AG08396 (cell line): ENCODE measurements at regions not wholly inside any gene's neighbourhood (a gene's known extent, or its start where the extent isn't known, plus 50 kb on each side); places are given as distances from the start of the nearest gene placed in this dataset.
"Not testable (repeated sequence)": the region's sequence is repeated elsewhere in the genome, so short reads cannot be mapped to it uniquely, and the experiment has no call there.

ENCODE experiments used
- DNase-seq: peaks from one replicate; pipeline ENCODE4 v3.0.0; 2012; ENCODE audit warnings: low spot score, mixed read lengths

DNA sequence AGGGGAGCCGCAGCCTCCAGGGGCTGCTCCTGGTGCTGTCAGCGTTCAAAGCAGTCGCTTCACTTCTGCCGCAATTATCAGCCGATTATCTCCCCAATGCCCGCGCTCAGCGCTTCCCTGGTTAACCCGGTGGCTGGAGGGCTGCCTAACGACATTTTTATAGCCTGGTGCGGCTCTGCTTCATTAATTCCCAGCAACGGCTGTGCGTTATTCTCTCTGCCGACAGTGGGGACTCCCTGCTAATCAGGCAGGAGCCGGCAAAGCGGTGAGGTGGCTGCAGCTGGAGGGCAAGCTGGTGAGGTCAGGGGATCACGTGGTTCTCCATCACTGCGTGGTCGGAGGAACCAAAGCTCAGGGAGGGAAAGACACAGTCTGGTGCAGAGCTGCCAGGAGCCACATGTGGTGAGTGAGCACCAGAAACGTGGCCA, 62.9 kb downstream of the GLRX5 start:
- peak; percentile 41 for DNase-seq

DNA sequence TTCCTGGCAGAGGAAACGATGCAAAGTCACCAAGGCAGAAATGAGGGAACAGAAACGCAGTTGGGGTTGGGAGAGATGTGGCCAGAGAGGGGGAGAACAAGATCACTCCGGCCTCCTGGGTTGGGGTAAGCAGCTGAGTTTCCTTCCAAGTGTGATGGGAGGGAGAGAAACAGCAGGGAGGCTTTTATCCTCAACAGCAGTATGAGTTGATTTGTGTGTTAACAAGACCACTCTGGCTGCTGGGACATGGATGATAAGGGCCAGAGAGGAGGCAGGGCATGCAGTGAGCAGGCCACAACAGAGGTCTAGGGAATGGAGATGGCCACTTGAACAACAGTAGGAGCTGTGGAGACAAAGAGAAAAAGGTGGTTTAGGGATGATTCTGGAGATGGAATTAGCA, 66.8 kb downstream of the GLRX5 start:
- no peak for DNase-seq

DNA sequence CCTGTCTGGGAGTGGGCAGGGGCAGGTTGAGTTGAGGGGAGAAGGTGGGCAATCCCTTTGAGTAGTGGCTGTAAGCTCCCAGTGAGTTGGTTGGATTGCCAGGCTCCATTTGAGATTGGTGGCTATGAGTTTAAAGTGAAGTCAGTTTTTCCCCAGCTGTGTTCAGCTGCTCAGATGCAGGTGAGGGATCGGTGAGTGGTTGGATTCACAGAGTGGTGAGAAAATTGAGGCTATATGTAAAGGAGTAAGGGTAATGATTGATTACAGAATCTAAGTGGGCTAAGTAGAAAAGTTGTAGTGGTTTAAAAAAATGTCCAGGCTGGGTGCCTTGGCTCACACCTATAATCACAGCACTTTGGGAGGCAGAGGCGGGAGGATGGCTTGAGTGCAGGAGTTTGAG, 68.6 kb downstream of the GLRX5 start:
- no peak for DNase-seq

DNA sequence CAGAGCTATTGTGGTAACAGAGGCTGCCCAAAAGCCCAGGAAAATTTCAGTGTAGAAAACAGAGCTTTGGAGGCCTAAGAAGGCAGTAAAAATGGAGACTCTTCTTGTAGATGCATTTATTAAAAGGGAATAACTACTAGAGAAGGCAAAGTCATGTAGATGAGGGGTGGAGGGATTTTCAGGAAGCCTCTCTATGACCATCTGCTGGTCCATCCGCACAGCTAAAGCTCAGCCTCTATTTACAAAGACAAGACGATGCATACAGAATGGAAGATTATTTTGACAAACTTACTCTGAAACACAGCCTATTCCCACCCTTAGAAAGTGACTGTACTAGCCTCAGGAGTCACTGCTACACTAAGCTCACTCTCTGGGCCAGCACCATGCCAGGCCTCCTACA, 71.4 kb downstream of the GLRX5 start:
- DNase-seq = no peak

DNA sequence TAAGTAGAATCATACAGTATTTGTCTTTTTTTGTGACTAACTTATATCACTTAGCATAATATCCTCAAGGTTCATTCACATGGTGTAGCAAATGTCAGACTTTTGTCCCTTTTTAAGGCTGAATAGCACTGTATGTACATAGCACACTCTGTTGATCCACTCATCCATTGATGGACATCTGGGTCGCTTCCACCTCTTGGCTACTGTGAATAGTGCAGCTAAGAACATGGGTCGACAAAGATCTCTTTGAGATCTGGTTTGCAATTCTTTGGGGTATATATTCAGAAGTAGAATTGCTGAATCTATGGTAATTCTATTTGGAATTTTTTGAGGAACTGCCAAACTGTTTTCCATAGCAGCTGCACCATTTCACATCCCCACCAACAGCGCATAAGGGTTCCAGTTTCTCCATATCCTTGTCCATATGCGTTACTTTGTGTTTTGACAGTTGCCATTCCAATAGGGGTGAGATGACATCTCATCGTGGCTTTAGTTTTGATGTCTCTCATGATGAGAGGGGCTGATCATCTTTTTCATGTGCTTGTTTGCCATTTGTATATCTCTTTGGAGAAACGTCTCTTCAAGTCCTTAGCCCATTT, 73.9 kb downstream of the GLRX5 start:
- DNase-seq = no peak

DNA sequence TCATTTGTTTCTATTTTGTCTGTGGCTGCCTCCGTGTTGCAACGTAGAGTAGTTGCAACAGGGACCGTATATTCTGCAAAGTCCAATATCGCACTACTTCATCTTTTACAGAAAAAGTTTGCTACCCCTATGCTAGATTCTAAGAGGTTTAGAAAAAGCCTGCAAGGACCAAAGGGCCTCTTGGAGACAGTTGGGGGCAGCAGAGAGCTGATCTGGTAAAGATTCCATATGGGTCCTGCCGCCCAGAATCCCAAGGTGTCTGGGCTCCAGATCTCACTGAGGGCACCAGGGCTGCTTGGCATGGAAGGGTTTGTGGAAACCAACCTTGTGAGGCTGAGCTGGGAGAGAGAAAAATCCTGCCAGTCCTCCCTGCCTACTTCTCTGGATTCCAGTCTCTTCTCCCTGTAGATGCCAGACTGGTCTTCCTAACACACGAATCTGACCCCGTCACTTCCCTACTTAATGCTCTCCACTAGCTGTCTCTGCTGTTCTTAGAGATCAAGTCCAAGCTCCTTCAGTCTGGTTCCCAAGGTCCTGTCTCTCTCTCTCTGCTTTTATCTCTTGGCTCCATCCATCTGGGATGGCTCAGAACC, 74.6 kb downstream of the GLRX5 start:
- peak; percentile 30 for DNase-seq

DNA sequence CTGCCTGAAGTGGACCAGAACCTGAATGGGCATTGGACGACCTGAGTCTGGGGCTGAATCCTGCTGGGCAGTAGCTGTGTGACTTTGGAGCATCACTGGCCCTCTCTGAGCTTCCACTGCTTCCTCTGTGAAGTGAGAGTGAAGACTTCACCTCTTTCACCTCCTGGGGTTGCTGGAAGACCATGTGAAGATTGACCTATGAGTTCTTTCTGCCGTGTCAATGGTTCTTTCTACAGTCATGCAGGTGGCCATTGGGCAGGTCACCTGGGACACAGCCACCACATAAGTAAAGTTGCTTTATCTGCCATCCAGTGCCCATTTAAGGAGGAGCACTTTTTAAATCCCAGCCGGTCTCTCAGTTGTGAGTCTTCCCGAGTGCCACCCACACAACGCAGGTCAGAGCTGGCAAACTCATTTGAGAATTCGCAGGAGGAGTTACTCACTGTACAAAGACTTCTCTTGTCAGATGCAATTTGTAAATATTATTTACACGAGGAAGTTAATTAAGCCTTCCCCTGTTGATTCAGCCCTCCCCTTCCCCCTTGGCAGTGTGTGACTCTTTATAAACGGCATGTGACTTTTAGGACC, 74.8 kb upstream of the TCL1B start:
- no peak for DNase-seq

DNA sequence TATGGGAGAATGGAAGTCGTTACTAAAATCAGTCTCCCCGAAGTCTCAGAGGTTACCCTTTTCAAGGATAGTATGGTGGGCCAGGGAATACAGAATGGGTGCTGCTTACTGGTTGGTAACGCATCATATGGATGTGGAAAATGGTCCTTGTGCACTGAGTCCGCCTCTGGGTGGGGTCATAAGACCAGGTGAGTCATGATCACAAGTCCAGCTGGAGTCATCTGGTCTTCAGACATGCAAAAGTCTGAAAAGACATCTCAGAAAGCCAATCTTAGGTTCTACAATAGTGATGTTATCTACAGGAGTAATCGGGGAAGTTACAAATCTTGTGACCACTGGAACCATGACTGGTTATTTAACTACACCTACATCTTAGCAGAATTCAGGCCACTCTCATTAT, 71.9 kb upstream of the TCL1B start:
- no peak for DNase-seq

DNA sequence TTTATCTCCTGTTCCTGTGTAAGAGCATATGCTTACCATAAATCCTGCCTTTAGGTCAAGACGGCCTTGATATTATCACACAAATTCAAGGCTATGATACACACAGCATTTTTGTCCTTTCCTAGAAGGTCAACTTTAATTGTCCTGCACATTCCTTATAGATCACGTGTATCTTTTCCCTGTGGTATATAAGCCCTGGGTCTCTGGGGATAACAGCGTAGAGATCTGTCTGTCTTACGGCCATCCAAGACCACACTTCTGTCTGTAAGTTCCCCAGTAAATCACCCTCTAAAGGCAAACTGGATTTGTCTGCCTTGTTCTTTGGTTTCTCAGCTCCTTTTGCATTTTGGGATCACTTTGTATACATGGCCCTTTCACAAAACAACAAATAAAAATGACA, 69.5 kb upstream of the TCL1B start:
- DNase-seq = no peak

DNA sequence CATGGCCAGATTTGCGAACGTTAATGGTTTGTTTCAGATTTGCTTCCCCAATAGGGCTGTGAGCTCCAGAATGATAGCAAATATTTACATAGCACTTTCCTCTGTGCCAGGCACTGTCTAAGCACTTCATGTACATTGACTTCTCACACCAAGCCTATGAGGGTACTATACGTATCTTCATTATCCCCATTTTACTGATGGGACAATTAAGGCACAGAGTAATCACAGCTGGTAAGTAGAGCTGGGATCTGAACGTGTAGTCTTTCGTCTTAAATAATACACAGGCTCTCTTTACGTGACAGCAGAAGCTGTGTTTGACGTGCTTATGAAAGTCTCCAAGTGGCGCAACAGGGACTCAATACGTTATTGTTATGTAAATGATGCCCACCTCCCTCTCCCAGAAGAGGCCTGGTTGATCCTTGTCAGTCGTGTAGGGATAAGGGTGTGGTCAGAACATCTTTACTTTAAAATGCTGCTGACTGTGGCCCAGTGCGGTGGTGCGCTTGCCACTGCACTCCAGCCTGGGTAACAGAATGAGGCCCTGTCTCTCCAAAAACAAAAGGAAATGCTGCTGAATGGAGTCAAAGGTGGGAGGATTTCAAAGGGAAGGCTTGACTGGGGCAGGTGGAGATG, 66.3 kb upstream of the TCL1B start:
- DNase-seq = no peak

DNA sequence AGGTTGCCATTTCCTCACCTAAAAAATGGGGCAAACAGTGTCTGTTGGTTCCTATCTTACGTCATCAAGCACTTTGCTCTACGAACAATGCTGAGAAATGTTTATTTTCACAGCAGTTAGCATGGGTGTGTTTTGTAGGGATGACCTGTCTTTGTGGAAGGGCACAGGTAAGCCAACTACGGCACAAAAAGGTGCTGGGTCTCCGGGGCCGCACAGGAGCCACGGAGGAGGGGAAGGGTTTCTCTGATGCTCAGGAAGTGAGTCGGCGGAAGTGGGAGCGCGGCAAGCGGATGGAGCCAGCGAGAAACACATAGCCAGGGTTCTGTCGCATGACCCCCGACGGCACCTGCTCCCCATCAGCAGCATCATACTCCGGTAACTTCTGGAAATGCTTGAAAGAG, 65.6 kb upstream of the TCL1B start:
- no peak for DNase-seq

DNA sequence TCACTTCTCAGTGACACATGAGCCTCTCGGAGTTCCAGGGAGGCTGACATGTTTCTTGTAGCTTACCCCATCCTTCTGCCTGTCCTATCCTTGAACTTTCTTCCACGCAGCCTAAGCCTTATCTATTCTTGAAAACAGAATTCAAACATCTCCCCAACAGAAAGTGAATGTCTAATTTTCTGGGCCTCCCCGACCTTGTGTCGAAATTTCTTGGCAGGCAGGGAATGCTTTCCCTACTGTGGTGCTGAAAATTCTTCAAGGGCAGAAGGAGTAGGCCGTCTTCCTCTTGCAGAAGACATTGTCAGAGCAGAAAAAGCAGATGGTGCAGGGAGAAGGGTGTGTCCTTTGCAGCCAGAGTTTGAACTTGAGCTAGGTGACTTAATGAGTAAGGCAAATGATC, 63.0 kb upstream of the TCL1B start:
- DNase-seq = no peak

DNA sequence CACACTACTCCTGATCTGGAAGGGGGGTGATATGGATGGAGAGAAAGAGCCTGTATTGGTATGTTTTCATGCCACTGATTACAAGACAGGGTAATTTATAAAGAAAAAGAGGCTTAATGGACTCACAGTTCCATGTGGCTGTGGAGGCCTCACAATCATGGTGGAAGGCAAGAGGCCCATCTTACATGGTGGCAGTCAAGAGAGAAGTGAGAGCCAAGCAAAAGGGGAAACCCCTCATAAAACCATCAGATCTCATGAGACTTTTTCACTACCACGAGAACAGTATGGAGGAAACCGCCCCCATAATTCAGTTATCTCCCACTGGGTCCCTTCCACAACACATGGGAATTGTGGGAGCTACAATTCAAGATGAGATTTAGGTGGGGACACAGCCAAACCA, 60.5 kb upstream of the TCL1B start:
- not testable (repeated sequence) for DNase-seq

DNA sequence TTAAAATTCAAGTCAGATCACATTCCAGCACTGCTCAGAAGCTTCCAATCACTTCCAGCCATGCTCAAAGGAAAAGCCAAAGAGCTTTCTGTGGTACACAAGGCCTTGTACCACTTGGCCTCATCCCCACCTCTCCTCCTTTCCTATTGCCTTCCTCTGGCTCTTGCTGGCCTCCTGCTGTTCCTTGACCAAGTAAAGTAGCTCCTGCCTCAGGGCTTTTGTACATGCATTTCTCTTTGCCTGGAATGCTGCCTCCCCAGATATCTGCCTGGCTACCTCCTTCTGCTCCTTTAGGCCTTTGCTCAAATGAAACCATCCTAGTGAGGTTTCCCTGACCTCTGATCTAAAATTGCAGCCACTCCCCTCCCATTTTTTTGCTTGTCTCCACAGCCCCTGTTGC, 51.2 kb upstream of the TCL1B start:
- DNase-seq = no peak
